PC-9 (cell line): ENCODE measurements at regions not wholly inside any gene's neighbourhood (a gene's known extent, or its start where the extent isn't known, plus 50 kb on each side); places are given as distances from the start of the nearest gene placed in this dataset.

ENCODE experiments used
- BruUV-seq: library from RNA; stranded (reverse); fragments of 400-500 nt; replicated peaks from 2 replicates; lab custom pipeline; 2021; lab: Mats Ljungman, UMichigan
- CTCF ChIA-PET: fragments of 300-600 bp; sonication (Branson Sonifier 250); formaldehyde crosslinking; loops from one replicate; lab custom pipeline; 2022; ENCODE audit warnings: antibody characterized with exemption; lab: Charles Lee
- POLR2A ChIA-PET: fragments of 300-600 bp; sonication (Branson Sonifier 250); formaldehyde crosslinking; loops from one replicate; lab custom pipeline; 2022; ENCODE audit warnings: antibody characterized with exemption; ENCODE audit not compliant: unreplicated experiment; lab: Charles Lee
- DNase-seq, 2 experiments: peaks; one replicate each; pipeline versions ENCODE4 v3.0.0 to v3.0.0-alpha.2; 2015 to 2022; ENCODE audit warnings: mixed read lengths in 1 of 2
- H2AFZ ChIP-seq: fragments of 200-600 bp; sonication (generic); 2 replicates; pipeline ENCODE4 v1.8.1; 2017; ENCODE audit warnings: antibody characterized with exemption
- H3F3A ChIP-seq: fragments of 200-600 bp; sonication (generic); 2 replicates; pipeline ENCODE4 v1.8.1; 2017; ENCODE audit warnings: antibody characterized with exemption, mild to moderate bottlenecking, low read depth; ENCODE audit not compliant: insufficient read depth
- H3K27ac ChIP-seq: fragments of 200-600 bp; sonication (generic); 2 replicates; pipeline ENCODE4 v1.6.1; 2016; ENCODE audit warnings: mixed run types
- H3K27me3 ChIP-seq: fragments of 200-600 bp; sonication (generic); 2 replicates; pipeline ENCODE4 v1.6.1; 2016; ENCODE audit warnings: low read depth, mixed run types; ENCODE audit not compliant: insufficient read depth
- H3K36me3 ChIP-seq: fragments of 200-600 bp; sonication (generic); 2 replicates; pipeline ENCODE4 v1.6.1; 2016; ENCODE audit warnings: low read depth, mixed run types
- H3K4me1 ChIP-seq: fragments of 200-600 bp; sonication (generic); replicated peaks from 2 replicates; pipeline ENCODE4 v1.6.1; 2016; ENCODE audit warnings: mixed run types; ENCODE audit not compliant: insufficient read depth
- H3K4me2 ChIP-seq: fragments of 200-600 bp; sonication (generic); 2 replicates; pipeline ENCODE4 v1.6.1; 2017; ENCODE audit warnings: mixed run types
- H3K4me3 ChIP-seq: fragments of 200-600 bp; sonication (generic); 2 replicates; pipeline ENCODE4 v1.6.1; 2016; ENCODE audit warnings: mixed run types
- H3K79me2 ChIP-seq: fragments of 200-600 bp; sonication (generic); 2 replicates; pipeline ENCODE4 v1.6.1; 2017; ENCODE audit warnings: low read depth, mixed run types
- H3K9me2 ChIP-seq: fragments of 200-600 bp; sonication (generic); 2 replicates; pipeline ENCODE4 v1.8.1; 2017; ENCODE audit warnings: mild to moderate bottlenecking; ENCODE audit not compliant: insufficient read depth
- H3K9me3 ChIP-seq: fragments of 200-600 bp; sonication (generic); 2 replicates; pipeline ENCODE4 v1.8.1; 2016; ENCODE audit warnings: low read depth; ENCODE audit not compliant: insufficient read depth
- H4K20me1 ChIP-seq: fragments of 200-600 bp; sonication (generic); 2 replicates; pipeline ENCODE4 v1.8.1; 2017; ENCODE audit not compliant: insufficient read depth
- CTCF ChIP-seq: fragments of 200-600 bp; sonication (generic); conservative IDR thresholded peaks from 2 replicates; pipeline ENCODE4 v1.6.1; 2017; ENCODE audit warnings: mixed run types, antibody characterized with exemption, mild to moderate bottlenecking, moderate library complexity
- EZH2 ChIP-seq: fragments of 200-600 bp; sonication (generic); IDR thresholded peaks from 2 replicates; pipeline ENCODE4 v1.8.0; 2017; ENCODE audit warnings: antibody characterized with exemption, low read depth
- intact Hi-C: fragments of 100-400 bp; cut with micrococcal nuclease; formaldehyde crosslinking; loops from one replicate; pipeline ENCODE4 v1.10.0; 2022; ENCODE audit not compliant: unreplicated experiment

GRCh38 chr10:45147000-45147399 lies 146.3 kb downstream of the ZNF22 start:
- POLR2A ChIA-PET, result no interaction called here
- no peak for DNase-seq

GRCh38 chr10:45150997-45151396 lies 150.3 kb downstream of the ZNF22 start:
- BruUV-seq, result no TSS peak
- TF ChIP-seq EZH2 (no peak), CTCF (no peak)
- intact Hi-C loops, result no loop called here

More at GRCh38 chr10:45147000-45147399, 146.3 kb downstream of the ZNF22 start:
- intact Hi-C loops, result no loop called here
- no peak for TF ChIP-seq CTCF
- no peak overlapping the region for H3K4me3 ChIP-seq
- H3K4me1 ChIP-seq, result no peaks in the 10 kb centered on the region
- H3K9me3 ChIP-seq, result no peaks in the 10 kb centered on the region
- H3K4me2 ChIP-seq, result no peak overlapping the region
- H2AFZ ChIP-seq, result no peak overlapping the region
- no peaks in the 10 kb centered on the region for H3K79me2 ChIP-seq
- no peaks in the 10 kb centered on the region for H3F3A ChIP-seq
- no peaks in the 10 kb centered on the region for H3K36me3 ChIP-seq
- CTCF ChIA-PET, result no interaction called here
- H3K9me2 ChIP-seq, result no peaks in the 10 kb centered on the region
- BruUV-seq, result no TSS peak
- H3K27ac ChIP-seq, result no peak overlapping the region
- 0 out of 2 replicates have a peak, but pooled peaks cover 12% of the 10 kb centered on the region for H3K27me3 ChIP-seq
- no peaks in the 10 kb centered on the region for H4K20me1 ChIP-seq

GRCh38 chr10:45151467-45152214 lies 150.9 kb downstream of the ZNF22 start:
- Histone ChIP-seq H3K9me2 (no peaks in the 10 kb centered on the region), H4K20me1 (no peaks in the 10 kb centered on the region), H3K4me1 (no peaks in the 10 kb centered on the region), H3K4me2 (no peak overlapping the region), H3K27me3 (no peaks in the 10 kb centered on the region), H3K4me3 (no peak overlapping the region), H3K27ac (no peak overlapping the region), H3F3A (no peaks in the 10 kb centered on the region), H3K79me2 (no peaks in the 10 kb centered on the region), H2AFZ (no peak overlapping the region), H3K9me3 (no peaks in the 10 kb centered on the region), H3K36me3 (no peaks in the 10 kb centered on the region)
- DNase-seq, result no peak
- ChIA-PET CTCF (no interaction called here), POLR2A (no interaction called here)
- intact Hi-C loops, result no loop called here
- TF ChIP-seq CTCF (no peak), EZH2 (no peak)
- BruUV-seq, result no TSS peak

More at GRCh38 chr10:45150997-45151396, 150.3 kb downstream of the ZNF22 start:
- no peak for DNase-seq
- Histone ChIP-seq H3K27ac (no peak overlapping the region), H3F3A (no peaks in the 10 kb centered on the region), H3K27me3 (no peaks in the 10 kb centered on the region), H3K36me3 (no peaks in the 10 kb centered on the region), H3K9me2 (no peaks in the 10 kb centered on the region), H3K79me2 (no peaks in the 10 kb centered on the region), H3K4me3 (no peak overlapping the region), H3K9me3 (no peaks in the 10 kb centered on the region), H3K4me2 (no peak overlapping the region), H4K20me1 (no peaks in the 10 kb centered on the region), H2AFZ (no peak overlapping the region), H3K4me1 (no peaks in the 10 kb centered on the region)
- POLR2A ChIA-PET, result no interaction called here
- CTCF ChIA-PET, result no interaction called here
